Left renal pelvis (tissue), 4 donors: ENCODE measurements at regions not wholly inside any gene's neighbourhood (a gene's known extent, or its start where the extent isn't known, plus 50 kb on each side); places are given as distances from the start of the nearest gene placed in this dataset.
A peak's percentile ranks its signal among the peaks of the same experiment; 100 is the strongest.

Experiments used
- DNase-seq, 4 donors: peaks; one replicate each; pipeline ENCODE4 v3.0.0-alpha.2; 2013; ENCODE audit warnings: low read depth in 4 of 4, low spot score in 3 of 4

DNA sequence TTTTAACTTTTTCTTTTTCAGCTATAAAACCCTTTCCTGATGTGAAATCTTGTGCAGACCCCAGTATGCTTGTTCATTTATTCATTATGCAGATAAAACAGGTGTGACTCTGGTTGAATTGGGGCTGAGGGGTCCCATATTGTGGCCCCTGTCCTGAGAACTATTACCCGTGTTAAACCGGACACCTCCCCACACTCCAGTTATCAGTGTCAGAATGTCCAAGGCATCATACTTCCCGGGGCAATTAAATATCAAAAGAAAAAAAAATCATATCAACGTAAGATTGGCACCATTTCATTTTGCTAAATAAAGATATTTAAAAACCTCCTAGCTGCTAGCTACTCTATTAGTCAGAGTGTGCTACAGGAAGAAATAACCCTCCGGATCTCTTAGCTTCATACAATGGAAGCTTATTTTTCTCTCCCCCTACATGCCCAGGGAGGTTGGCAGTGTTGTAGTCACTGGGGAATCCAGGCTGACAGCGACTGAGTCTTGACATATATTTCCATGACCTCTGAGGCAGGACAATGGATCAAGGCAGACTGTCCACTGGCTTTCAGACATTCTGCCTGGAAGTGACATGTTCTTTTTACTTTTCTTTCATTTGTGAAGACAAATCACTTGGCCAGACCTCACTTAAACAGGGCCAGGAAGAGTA is 170.0 kb downstream of the SEC61B start:
- no peak for DNase-seq

DNA sequence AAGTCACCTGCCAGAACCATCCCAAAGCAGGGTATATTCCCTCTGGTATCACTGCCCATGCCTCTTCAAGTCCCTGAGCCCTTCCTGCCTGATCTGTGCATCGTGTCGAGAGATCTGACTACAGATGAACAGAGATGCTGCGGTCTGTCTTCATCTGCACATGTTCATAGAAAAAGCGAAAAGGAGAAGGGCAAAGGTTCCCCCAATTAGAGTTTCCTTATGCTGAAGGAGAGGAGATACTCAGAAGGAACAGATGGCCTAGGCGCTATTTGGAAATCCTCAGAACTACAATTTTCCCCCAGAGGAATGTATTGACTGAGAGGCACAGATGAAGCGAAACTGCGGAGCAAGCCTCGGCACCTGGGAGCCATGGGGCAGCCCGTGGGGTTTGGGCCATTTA is 170.9 kb downstream of the SEC61B start:
- no peak for DNase-seq

DNA sequence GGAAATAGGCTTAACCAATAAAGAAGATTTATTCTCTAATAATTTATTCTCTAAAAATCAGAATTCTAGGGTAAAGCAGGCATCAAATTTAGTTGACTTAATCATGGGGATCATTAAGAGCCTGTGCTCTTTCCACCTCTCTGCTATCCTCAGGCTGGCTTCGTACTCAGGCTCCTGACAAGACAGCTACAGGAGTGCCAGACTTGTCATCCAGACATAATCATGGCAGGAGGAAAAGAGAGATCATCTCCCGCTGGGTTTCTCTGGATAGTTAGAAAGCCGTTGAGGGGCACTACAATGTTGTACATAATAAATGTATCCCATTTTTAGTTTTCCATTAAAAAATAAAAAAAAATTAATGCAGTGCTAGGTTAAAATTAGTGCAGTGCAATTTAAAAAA is 171.9 kb downstream of the SEC61B start:
- no peak for DNase-seq

DNA sequence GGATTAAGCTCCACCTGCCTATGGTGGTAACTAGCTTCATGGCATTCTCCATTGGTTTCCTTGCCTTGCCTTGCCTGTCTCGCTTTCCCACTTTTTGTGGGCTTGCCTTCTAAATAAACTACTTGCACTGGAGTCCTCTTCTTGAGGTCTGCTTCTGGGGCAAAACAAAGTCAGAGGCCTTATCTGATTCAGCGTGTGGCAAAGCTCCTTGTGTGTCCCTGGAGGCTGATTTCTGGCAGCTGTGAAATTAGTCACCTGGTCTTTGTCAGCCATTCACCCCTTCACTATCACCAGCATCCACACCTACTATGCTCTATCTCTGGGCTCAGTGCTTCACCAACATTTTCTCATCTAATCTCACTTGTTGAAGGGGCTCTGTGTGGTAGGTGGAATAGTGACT is 176.2 kb downstream of the SEC61B start:
- no peak for DNase-seq

DNA sequence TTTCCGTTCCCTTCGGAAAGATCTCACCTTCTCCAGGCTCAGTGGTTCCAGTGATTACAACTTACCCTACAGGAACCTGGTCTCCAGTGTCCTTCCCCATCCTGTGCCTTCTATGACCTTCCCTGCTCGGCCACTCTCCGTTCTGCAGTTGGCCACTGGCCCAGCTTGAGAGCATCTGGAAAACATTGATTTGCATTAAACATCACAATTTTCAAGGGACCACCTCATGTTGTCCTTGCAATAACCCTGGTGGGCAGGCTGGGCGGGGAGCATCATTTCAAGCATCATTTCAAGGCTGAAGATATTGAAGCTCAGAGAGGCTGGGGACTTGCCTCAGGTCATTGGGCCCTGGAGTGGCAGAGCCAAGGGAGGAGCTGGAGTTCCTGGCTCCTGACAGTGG is 177.4 kb downstream of the SEC61B start:
- DNase-seq: no peak

DNA sequence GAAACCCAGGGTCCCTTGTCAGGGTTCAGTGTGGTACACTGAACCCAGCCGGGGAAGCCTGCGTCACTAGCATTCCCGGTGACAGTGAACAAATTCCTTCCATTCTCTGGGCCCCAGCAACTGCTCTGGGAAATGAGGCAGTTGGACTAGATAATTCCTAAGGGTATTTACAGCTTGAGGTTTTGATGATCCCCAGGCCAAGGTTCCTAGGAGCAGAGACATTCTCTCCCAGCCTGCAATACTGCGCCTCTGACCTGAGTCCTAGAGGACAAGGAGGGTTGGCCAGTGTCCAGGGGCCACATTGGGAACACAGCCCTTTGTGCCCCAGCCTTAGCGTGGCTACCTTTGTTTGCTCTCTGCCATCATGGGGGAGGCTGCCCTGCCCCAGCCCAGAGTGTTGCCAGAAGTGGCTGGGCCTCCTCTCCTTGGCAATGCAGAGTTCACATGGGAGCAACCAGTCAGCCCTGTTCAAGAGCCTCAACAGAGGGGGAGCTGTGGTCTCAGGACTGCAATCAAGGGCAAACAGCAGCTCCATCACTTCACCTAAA is 178.2 kb downstream of the SEC61B start:
- no peak for DNase-seq

DNA sequence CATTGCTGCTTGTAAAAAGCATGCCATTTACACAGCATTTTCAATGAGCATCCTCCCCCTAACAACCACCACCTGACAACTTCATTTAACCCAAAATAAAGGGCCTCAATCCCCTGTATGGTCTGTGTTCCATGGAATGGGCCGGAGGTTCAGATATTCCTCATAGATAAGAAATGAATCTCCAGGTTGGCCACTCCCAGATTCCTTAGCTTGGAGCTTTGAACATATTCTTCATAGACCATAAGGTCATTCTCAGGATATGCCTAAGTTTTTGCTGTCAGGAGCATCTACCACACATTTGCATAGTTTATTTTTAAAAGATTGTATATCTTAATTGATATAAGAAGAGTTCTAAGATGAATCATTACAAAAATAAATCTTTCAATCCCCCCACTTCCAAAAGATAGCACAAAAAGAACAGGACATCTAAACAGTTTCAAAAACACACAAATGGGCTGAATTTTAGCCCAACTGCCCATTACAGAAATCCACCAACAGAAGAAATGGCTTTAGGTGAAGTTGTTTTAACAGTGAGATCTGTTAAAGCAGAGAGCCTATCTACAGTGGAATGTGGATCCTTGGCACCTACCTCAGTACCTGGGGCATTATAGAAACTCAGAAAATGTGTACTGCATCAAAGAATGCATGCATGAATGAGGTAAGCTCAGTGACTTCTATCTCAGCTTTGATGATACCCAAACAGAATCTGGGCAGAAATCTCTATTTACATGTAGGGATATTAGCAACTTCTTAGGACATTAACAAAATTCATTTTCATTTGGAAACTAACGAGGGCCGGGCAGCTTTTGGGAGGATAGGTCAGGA is 179.8 kb downstream of the SEC61B start:
- no peak for DNase-seq

DNA sequence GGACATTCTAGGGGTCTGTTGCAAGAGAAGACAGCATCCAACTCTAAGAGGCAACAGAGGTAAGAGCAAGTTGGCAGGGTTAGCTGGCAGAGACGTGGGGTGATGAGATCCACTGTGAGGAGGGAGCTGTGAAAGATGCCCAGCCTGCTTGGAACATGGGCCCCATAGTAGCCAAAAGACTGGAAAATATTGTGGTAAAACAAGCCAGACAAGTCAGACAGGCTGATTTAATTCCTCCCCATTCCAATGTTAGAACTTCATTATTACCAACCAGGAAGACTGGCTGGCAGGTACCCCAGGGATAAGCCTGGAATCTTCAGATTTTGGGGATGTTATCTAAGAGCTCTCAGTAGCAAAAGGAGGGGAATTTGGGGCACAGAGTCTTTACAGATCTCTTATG is 181.3 kb downstream of the SEC61B start:
- DNase-seq: no peak

DNA sequence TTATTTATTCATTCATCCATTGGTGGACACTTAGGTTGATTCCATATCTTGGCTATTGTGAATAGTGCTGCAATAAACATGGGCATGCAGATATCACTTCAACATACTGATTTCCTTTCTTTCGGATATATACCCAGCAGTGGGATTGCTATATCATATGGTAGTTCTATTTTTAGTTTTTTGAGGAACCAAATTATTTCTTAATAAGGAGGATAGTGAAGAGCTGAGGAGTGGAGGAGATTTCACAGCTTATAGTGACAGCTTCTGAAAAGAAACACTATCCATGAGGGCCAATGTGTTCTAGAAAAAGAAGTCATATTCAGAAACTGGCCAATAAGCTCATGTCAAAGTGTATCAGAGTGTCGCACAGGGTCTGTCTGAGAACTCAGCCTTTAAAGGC is 183.3 kb downstream of the SEC61B start:
- no peak for DNase-seq

DNA sequence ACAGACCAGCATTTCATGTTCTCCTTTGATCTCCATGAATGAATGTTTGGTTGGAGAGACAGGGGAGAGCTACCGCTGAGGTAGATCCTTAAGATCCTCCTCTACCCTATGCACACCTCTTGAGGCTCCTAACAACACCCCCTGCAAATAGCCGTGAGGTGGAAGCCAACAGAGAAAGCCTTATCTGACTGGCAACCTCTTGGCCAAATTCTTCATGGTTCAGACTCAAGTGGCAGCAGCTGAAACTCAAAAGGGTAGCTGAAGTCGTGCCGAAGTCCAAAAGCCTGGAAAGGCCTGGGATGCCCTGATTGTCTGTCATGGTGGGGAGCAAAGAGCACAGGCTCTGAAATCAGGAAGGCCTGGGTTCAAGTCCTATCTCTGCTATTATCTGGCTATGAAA is 184.9 kb downstream of the SEC61B start:
- no peak for DNase-seq

DNA sequence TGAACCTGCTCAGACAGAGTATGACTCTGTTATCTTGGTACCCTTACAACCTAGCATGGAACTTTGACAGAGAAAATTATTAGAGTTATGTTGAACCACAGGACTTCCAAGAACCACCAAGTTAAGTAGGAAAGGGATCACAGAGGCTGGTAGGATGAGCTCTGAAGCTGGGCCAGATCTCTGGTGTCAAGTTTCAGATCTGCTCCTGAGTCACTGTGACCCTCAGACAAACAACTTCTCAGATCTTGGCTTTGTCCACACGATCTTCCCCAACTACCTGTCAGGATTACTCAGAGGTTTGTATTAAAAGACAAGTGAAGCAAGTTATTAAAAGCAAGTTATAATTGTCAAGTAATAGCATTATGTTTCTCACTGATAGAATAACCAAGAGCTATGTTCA is 189.0 kb downstream of the SEC61B start:
- no peak for DNase-seq

DNA sequence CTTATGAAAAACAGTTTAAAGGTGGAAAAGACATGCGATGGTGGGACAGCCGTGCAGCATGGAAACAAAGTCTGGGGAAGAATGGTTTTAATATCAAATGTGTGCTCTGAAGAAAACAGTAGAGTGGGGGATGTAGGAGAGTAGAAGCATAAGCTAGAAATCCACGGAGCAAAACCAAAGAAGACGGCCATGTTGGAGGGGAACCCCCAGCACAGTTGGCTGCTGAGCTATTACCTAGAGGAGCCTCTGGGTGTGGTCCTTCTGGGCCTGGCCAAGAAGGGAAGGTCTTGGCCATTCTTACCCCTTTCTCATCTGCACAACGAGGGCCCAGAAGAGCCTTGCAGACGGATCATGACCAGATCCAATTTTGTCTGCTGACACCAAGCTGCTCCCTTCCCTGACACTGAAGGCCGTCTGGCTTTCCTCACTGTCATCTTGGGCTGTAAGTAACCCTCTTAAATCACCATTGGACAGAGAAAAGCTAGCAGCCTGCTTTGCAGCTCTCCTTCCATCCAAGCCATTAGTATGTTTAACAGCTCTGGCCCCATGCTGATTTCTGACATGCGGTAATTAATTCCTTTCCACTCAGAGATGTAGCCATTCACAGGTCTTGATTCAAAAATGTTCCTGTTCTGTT is 189.5 kb downstream of the SEC61B start:
- DNase-seq: no peak

DNA sequence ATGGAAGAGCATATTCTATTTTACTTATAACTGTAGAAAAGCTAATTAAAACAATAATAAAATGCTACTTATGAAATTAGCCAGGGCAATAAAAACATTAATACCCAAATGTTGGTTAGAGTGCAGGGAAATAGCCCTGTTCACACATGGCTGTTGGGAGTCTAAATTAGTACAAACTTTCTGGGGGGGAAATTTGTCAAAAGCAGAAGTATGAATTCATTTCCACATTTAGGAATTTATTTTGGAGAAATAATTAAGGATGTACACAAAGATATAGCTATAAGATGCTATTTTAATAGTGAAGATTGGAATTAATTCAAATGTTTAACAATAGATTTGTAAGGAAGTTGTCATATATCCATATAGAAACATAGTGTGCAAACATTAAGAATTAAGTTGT is 190.5 kb downstream of the SEC61B start:
- DNase-seq: no peak

DNA sequence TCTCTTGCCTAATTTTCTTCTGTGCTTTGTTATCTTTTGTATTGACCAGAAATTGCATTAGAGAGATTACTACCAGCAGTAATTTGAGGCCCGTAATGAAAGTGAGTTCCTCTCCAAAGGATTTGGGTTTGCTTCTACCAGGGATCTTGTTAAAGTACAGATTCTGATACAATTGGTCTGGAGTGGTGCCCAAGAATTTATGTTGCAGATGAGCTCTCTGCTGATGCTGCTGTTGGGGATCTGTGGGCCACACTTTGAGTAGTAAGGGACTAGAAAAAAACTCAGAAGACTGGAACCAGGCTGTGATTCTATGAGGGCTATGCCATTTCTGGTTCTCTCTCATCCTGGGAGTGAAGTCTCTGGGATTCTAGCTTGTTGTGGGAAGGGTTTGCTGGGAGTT is 192.2 kb downstream of the SEC61B start:
- no peak for DNase-seq

DNA sequence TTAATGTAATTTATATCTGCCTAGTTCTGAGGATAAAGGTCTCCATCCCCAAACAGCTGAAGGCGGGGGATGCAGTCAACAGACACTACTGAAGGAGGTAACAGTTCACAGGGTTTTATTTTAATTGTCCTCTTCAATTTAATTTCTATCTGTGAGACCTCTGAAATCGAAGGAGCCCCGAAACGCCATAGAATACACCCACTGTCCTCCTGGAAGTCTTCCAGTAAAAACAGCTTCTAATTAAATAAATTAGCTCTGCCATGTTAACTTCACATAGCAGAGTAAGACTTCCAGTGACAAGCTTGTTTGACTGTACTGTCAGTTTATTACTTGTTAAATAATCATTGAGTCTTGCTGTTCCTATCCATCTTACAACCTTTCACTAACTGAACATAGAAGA is 193.5 kb downstream of the SEC61B start:
- peak in 1 of 4 donors; percentile 14 for DNase-seq

DNA sequence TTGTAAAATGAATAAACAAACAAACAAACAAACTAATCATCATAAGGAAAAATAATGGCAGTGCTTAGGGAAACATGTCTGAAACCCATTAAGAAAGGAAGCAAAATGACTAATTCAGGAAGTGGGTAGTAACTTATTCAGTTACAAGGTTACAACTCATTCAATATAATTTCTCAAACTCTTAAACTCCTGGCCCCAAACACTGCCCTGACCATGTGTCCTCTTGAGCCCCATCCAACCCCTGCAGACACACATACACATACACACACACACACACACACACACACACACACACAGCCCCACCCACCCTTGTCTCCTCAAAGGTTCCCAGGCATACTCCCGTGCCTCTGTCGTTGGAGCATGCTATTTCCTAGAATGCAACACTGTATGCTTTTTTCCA is 193.9 kb downstream of the SEC61B start:
- DNase-seq: peak in 1 of 4 donors; percentile 22

DNA sequence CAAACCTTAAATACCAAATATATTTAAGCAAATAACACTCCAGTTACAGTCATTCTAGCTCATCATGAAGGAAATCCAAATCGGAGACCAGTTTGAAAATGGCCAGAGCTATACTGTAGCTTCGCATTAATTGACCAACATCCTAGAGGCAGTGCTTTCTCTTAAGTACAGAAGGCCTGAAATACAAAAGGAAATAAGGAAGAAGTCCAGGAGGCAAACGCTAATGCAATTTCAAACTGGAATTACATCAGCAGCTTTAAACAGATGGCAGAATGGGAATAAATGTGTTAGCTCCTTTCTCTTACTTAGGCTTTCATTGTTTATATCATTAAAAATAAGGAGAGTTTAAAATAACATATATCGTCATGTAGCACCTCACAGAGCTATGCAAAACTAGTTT is 197.0 kb downstream of the SEC61B start:
- no peak for DNase-seq

DNA sequence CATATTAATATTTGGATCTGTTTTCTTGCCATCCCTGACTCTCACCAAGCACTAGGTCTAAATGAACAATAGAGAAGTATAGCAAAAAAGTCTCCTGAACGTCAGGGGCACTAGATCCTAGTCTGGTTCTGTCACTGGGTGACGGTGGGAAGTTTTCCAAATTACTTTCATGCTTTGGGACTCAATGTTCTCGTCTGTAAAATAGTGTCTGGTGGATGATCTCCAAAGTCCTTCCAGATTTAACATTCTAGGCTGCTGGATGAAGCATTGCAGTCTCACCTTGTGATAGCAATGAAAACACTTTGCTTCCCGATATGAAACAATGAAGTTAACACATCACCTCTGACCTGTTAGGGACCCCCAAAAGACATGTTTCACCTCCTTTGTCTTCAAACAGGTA is 199.3 kb downstream of the SEC61B start:
- no peak for DNase-seq

DNA sequence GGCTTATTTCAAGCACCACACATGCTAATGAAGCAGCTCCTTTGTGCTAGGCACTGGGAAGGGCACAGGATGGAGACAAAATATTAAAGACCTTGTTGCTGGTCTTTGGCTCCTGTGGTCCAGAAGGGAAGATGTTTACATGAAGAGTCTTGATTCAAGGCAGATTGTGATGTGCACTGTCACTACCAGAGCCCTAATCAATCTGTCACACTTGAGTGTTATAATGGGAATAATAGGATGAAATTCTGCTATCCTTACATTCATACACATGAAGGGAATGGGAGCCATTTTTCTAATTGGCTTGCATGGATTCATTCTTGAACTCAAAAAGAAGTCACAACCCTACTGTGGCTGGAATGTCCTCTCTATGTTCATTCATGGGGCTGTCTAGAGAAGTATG is 203.0 kb downstream of the SEC61B start:
- DNase-seq: no peak

DNA sequence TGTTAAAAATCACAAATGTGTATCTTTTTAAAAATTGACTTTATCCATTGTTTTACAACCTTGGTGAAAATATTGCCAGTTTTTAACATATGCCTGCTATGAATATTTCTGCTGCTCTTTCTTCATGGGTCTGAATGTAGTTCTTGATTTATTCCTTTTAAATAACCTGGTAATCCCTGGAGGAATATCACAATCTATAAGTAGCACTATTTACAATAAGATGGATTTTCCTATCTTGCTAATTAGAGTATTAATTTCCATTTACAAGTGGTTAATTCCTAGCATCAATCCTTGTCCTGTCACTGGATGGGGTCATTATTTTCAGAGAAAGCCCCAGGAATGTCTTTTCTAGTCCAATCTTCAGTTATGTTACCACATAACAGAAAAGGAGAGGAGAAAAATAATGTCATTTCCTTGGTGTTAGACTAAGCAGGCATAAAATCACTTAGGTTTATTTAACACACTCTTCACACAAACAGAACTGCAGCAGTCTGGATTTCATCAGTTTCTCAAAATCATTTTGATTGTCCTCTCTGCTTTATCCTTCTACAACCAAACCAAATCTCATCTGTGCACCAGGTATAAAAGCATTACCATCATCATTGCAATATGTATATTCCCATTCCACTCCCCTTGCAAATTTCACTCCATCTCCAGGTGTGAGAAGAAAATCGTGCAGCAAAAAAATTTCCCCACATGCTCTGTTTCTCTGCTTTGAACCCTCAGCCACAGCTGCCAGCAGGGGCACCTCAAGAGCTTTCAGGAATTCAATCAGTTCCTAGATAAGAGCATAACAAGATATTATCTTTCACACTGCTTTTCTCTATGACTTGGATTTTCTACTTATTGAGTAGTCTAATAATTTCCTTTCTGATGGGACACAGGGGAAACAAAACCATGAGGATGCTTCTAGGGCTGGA is 204.1 kb downstream of the SEC61B start:
- no peak for DNase-seq

DNA sequence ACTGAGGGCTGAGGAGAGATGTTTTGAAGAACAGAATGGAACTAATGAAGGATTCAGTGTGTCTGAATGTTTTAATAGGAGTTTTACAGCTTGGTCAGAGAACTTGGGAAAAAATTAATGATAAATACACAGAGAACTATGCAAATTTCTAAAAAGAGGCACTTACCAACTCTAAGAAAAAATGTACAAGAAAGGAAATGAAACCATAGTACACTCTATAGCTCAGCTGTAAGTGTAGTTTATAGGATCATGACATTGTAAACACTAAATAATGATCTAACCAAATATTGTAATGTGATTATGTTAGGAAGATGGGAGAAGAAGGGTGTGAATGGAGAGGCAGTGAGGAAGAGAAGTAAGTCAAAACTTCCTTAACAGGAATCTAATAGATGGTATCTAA is 205.2 kb downstream of the SEC61B start:
- DNase-seq: no peak
